ENCODE measurements at regions not wholly inside any gene's neighbourhood (a gene's known extent, or its start where the extent isn't known, plus 50 kb on each side); places are given as distances from the start of the nearest gene placed in this dataset.

DNA sequence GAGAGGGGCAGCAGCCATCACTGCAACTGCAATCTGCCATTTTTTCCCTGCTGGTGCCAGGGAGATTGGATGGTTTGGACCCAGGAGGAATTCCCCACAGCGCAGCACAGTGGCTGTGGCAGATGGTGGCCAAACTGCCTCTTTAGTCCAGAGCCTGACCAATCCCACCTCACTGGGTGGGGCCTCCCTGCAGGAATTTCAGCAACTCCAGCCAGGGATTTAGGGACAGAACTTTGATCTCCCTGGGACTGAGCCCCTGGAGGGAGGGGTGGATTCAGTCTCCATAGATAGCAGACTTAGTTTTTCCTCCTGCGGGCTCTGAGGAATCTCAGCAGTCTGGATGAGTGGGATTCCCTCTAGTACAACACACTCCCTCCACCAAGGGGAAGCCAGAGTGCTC lies 179.7 kb upstream of the WDR11 start (continued):
- TF ChIP-seq, protein P1, sequence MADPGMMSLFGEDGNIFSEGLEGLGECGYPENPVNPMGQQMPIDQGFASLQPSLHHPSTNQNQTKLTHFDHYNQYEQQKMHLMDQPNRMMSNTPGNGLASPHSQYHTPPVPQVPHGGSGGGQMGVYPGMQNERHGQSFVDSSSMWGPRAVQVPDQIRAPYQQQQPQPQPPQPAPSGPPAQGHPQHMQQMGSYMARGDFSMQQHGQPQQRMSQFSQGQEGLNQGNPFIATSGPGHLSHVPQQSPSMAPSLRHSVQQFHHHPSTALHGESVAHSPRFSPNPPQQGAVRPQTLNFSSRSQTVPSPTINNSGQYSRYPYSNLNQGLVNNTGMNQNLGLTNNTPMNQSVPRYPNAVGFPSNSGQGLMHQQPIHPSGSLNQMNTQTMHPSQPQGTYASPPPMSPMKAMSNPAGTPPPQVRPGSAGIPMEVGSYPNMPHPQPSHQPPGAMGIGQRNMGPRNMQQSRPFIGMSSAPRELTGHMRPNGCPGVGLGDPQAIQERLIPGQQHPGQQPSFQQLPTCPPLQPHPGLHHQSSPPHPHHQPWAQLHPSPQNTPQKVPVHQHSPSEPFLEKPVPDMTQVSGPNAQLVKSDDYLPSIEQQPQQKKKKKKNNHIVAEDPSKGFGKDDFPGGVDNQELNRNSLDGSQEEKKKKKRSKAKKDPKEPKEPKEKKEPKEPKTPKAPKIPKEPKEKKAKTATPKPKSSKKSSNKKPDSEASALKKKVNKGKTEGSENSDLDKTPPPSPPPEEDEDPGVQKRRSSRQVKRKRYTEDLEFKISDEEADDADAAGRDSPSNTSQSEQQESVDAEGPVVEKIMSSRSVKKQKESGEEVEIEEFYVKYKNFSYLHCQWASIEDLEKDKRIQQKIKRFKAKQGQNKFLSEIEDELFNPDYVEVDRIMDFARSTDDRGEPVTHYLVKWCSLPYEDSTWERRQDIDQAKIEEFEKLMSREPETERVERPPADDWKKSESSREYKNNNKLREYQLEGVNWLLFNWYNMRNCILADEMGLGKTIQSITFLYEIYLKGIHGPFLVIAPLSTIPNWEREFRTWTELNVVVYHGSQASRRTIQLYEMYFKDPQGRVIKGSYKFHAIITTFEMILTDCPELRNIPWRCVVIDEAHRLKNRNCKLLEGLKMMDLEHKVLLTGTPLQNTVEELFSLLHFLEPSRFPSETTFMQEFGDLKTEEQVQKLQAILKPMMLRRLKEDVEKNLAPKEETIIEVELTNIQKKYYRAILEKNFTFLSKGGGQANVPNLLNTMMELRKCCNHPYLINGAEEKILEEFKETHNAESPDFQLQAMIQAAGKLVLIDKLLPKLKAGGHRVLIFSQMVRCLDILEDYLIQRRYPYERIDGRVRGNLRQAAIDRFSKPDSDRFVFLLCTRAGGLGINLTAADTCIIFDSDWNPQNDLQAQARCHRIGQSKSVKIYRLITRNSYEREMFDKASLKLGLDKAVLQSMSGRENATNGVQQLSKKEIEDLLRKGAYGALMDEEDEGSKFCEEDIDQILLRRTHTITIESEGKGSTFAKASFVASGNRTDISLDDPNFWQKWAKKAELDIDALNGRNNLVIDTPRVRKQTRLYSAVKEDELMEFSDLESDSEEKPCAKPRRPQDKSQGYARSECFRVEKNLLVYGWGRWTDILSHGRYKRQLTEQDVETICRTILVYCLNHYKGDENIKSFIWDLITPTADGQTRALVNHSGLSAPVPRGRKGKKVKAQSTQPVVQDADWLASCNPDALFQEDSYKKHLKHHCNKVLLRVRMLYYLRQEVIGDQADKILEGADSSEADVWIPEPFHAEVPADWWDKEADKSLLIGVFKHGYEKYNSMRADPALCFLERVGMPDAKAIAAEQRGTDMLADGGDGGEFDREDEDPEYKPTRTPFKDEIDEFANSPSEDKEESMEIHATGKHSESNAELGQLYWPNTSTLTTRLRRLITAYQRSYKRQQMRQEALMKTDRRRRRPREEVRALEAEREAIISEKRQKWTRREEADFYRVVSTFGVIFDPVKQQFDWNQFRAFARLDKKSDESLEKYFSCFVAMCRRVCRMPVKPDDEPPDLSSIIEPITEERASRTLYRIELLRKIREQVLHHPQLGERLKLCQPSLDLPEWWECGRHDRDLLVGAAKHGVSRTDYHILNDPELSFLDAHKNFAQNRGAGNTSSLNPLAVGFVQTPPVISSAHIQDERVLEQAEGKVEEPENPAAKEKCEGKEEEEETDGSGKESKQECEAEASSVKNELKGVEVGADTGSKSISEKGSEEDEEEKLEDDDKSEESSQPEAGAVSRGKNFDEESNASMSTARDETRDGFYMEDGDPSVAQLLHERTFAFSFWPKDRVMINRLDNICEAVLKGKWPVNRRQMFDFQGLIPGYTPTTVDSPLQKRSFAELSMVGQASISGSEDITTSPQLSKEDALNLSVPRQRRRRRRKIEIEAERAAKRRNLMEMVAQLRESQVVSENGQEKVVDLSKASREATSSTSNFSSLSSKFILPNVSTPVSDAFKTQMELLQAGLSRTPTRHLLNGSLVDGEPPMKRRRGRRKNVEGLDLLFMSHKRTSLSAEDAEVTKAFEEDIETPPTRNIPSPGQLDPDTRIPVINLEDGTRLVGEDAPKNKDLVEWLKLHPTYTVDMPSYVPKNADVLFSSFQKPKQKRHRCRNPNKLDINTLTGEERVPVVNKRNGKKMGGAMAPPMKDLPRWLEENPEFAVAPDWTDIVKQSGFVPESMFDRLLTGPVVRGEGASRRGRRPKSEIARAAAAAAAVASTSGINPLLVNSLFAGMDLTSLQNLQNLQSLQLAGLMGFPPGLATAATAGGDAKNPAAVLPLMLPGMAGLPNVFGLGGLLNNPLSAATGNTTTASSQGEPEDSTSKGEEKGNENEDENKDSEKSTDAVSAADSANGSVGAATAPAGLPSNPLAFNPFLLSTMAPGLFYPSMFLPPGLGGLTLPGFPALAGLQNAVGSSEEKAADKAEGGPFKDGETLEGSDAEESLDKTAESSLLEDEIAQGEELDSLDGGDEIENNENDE (IDR thresholded peaks at IDR 0.05; ENCODE audit: insufficient replicate concordance, low read length) = no peak
- TF ChIP-seq KDM5A (IDR thresholded peaks at IDR 0.05; ENCODE audit: low read length) = no peak
- no peak for TF ChIP-seq TEAD4 (IDR thresholded peaks at IDR 0.05; ENCODE audit: low read depth, low read length)
- TF ChIP-seq SIX5 (IDR thresholded peaks at IDR 0.05; ENCODE audit: low read depth, low read length) = no peak
- TF ChIP-seq POLR2A (IDR thresholded peaks at IDR 0.05; ENCODE audit: control extremely low read depth in 1 of 2, low read depth in 2 of 2, low read length in 2 of 2) = no peak
- TF ChIP-seq BCL11A (IDR thresholded peaks at IDR 0.05; ENCODE audit: low read depth in 2 of 2, low read length in 2 of 2) = no peak
- TF ChIP-seq CTBP2 (IDR thresholded peaks at IDR 0.05; ENCODE audit: borderline replicate concordance, insufficient read depth, insufficient read length, low read length) = no peak
- TF ChIP-seq SAP30 (IDR thresholded peaks at IDR 0.05; ENCODE audit: insufficient read depth, insufficient replicate concordance, low read length) = no peak
- TF ChIP-seq EGR1 (IDR thresholded peaks at IDR 0.05; ENCODE audit: borderline replicate concordance, low read depth, low read length) = no peak
- TF ChIP-seq SIRT6 (IDR thresholded peaks at IDR 0.05; ENCODE audit: low read length) = no peak
- no peak for TF ChIP-seq ZNF274 (IDR thresholded peaks at IDR 0.05; ENCODE audit: borderline replicate concordance, extremely low read depth, low read length)
- no peak for TF ChIP-seq POLR2AphosphoS5 (IDR thresholded peaks at IDR 0.05; ENCODE audit: low read depth, low read length)

Measured in H1 (cell line).